Osteocyte (in vitro differentiated cells): ENCODE measurements at regions not wholly inside any gene's neighbourhood (a gene's known extent, or its start where the extent isn't known, plus 50 kb on each side); places are given as distances from the start of the nearest gene placed in this dataset.

Experiments
- DNase-seq: peaks from one replicate; pipeline ENCODE4 v3.0.0; 2021; ENCODE audit warnings: mixed read lengths; ENCODE audit not compliant: unreplicated experiment; ENCODE audit errors: extremely low spot score
- H3K27ac Mint-ChIP-seq: one replicate; pipeline ENCODE4 v1.8.0; 2021; ENCODE audit warnings: mild to moderate bottlenecking, mixed read lengths; ENCODE audit not compliant: unreplicated experiment
- H3K27me3 Mint-ChIP-seq: one replicate; pipeline ENCODE4 v1.8.0; 2021; ENCODE audit warnings: mixed read lengths; ENCODE audit not compliant: unreplicated experiment
- H3K36me3 Mint-ChIP-seq: one replicate; pipeline ENCODE4 v1.8.0; 2021; ENCODE audit warnings: mixed read lengths; ENCODE audit not compliant: unreplicated experiment
- H3K4me1 Mint-ChIP-seq: one replicate; pipeline ENCODE4 v1.8.0; 2021; ENCODE audit warnings: mixed read lengths; ENCODE audit not compliant: unreplicated experiment
- H3K4me3 Mint-ChIP-seq: one replicate; pipeline ENCODE4 v1.8.0; 2021; ENCODE audit warnings: mild to moderate bottlenecking, moderate library complexity, mixed read lengths; ENCODE audit not compliant: unreplicated experiment
- H3K9me3 Mint-ChIP-seq: one replicate; pipeline ENCODE4 v1.8.0; 2021; ENCODE audit warnings: mixed read lengths; ENCODE audit not compliant: unreplicated experiment
- CTCF ChIP-seq: fragments of 200-600 bp; sonication (generic); IDR thresholded peaks from 2 replicates; pipeline ENCODE4 v1.5.0; 2021; ENCODE audit warnings: antibody characterized with exemption, mild to moderate bottlenecking, moderate library complexity

DNA sequence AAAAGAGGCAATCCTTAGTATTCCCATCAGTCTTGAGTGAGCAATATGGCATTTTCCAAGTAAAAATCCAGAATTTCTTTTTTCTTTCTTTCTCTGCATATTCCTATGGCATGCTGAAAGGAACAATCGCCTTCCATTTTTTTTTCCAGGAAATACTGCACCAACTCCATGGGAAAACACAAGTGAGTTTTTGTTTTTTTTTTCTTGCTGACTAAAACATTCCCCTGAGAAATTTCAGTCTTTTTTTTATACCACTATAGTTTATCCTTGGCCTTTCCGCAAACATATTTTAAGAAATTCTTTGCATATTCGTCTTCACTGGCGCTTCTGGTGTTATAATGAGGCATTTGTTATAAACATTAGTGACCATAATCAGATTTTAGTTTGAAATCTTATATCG, 429.6 kb upstream of the MDFIC2 start:
- Mint-ChIP-seq H3K9me3 (peaks cover 5% of the 10 kb centered on the region), H3K36me3 (no peaks in the 10 kb centered on the region), H3K27me3 (no peaks in the 10 kb centered on the region), H3K4me3 (no peak overlapping the region), H3K4me1 (peaks cover 50% of the 10 kb centered on the region), H3K27ac (peak overlapping the region; percentile 15)
- no peak for DNase-seq
- no peak for TF ChIP-seq CTCF

DNA sequence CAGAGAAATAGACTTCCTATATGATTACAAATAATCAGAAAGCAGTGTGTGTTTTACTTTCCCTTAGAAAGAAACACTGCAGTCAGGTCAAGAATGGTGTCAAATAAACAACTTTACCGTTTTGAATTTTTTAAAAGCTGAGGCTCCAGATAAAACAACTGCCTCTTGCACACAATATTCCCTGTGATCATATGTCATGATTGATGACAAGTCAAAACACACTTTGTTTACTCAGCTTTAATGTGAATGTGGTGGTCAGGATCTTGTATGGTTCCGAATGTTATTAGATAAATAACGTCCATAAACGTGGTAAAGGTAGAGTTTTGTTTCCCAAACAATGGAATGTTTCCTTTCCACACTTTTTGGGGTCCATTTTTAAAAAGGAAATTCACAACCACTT, 428.4 kb upstream of the MDFIC2 start:
- Mint-ChIP-seq H3K27me3 (no peaks in the 10 kb centered on the region), H3K9me3 (peaks cover 5% of the 10 kb centered on the region), H3K4me1 (peaks cover 53% of the 10 kb centered on the region), H3K36me3 (no peaks in the 10 kb centered on the region), H3K27ac (peak overlapping the region; percentile 70), H3K4me3 (no peak overlapping the region)
- TF ChIP-seq CTCF = no peak
- no peak for DNase-seq

DNA sequence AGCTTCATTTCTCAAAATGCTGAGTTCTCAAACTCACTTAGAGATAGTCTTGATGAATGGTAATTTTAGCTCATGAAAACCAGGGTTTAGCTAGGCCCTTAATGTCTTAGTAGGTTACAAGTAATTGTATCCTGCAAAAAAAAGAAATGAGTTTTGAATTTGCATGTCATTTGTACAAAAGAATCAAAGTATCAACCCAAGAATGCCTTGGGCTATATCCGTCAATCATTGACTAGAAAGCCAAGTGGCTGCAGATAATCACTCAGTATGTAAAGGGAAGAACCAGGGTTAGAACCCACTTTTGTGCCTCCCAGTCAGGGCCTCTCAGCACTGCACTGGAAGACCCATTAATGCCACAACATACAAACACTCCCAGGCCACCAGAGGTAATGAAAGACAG, 427.6 kb upstream of the MDFIC2 start:
- Mint-ChIP-seq H3K4me1 (peaks cover 57% of the 10 kb centered on the region), H3K27me3 (no peaks in the 10 kb centered on the region)

GRCh38 chr3:70738291-70738681, 425.8 kb upstream of the MDFIC2 start:
- H3K27ac Mint-ChIP-seq = no peak overlapping the region
- peaks cover 44% of the 10 kb centered on the region for H3K4me1 Mint-ChIP-seq

More for the DNA sequence above, 427.6 kb upstream of the MDFIC2 start:
- DNase-seq = no peak
- H3K4me3 Mint-ChIP-seq = no peak overlapping the region
- TF ChIP-seq CTCF = no peak
- H3K27ac Mint-ChIP-seq = no peak overlapping the region
- peaks cover 6% of the 10 kb centered on the region for H3K9me3 Mint-ChIP-seq
- no peaks in the 10 kb centered on the region for H3K36me3 Mint-ChIP-seq

DNA sequence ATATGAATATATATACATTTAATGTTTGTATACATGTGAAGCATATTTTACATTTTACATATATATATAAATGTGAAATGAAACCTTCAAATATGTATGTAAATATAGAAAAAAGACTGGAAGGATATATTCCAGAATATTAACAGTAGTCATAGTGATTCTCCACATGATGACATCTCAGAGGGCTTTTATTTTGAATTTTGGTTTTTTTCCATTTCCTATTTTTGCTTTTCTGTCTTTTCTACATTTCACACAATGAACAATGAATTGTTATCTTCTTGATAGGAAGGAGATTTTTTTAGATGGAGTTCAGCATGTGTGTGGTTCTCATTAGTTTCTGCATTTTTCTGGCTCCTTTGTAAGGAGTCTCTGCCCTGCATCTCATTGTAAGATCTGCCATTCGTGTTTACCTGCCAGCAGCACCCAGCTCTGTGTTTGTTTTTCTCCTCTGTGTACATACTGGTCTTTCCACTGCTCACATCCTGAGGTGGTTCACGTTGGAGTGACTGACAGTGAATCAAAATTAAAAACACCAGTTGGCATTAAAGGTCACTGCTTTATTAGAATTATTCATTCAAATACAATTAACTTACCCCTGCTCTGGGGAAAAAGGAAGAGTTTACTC, 425.3 kb upstream of the MDFIC2 start:
- Mint-ChIP-seq H3K27me3 (no peaks in the 10 kb centered on the region), H3K9me3 (peaks cover 14% of the 10 kb centered on the region), H3K4me1 (peaks cover 41% of the 10 kb centered on the region), H3K36me3 (no peaks in the 10 kb centered on the region), H3K27ac (no peak overlapping the region), H3K4me3 (no peak overlapping the region)
- no peak for TF ChIP-seq CTCF
- DNase-seq = no peak

More at GRCh38 chr3:70738291-70738681, 425.8 kb upstream of the MDFIC2 start:
- Mint-ChIP-seq H3K27me3 (no peaks in the 10 kb centered on the region), H3K9me3 (peaks cover 14% of the 10 kb centered on the region), H3K4me3 (no peak overlapping the region), H3K36me3 (no peaks in the 10 kb centered on the region)
- DNase-seq = no peak
- no peak for TF ChIP-seq CTCF
